HT-29 (cell line): ENCODE measurements at regions not wholly inside any gene's neighbourhood (a gene's known extent, or its start where the extent isn't known, plus 50 kb on each side); places are given as distances from the start of the nearest gene placed in this dataset.
A peak's percentile ranks its signal among the peaks of the same experiment; 100 is the strongest.
"Not testable (repeated sequence)": the region's sequence is repeated elsewhere in the genome, so short reads cannot be mapped to it uniquely, and the experiment has no call there.

Experiments
- DNase-seq: peaks from one replicate; pipeline ENCODE4 v3.0.0-alpha.2; 2015; ENCODE audit warnings: low spot score

DNA sequence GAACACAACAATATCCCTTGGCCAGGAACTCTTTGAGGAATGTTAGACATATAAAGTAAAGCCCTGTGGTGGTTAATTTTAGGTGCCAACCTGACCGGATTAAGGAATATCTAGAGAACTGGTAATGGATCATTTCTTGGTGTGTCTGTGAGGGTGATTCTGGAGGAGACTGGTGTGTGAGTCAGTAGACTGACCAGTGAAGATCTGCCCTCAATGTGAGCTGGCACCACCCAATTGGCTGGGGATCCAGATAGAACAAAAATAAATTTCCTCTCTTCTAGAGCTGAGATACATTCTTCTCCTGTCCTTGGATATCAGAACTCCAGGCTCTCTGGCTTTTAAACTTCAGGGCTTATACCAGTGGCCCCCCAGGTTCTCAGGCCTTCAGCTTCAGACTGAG, 56.2 kb upstream of the TNPO1 start:
- no peak for DNase-seq

DNA sequence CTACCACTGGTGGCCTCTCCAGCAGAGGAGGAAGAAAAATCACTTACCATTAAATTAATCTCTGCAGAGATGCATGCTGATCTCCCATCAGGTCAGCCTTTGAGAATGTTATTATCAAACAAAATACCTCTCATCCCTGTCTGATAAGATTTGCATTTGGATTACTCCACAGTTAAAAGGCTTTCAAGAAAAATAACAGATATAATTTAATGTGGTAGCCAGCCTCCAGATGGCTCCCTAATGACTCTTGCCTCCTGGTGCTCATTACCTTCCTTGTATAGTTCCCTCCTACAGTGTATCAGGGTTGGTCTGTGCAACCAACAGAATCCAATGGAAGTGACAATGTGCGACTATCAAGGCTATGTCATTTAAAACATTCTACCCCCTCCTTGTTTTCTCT, 63.6 kb upstream of the TNPO1 start:
- DNase-seq: peak; percentile 9

DNA sequence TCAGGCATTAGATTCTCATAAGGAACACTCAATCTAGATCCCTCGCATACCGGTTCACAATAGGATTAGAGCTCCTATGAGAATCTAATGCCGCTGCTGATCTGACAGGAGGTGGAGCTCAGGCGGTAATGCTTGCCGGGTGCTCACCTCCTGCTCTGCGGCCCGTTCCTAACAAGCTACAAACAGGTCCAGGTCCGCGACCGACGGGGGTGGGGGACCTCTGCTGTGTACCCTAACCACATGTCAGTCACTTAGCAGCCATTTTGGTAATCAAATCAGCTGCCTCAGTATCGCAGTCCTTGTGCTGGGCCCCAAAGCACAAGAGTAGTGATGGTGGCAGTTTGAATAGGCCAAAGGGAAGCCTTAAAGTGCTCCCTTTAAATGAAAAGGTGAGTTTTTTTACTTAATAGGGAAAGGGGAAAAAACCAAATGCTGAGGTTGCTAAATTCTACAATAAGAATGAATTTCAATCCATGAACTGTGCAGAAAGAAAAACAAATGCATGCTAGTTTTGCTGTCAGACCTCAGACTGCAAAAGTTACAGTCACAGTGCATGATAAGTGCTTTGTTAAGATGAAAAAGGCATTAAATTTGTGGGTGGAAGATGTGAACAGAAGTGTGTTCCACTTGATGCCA, 67.0 kb upstream of the TNPO1 start:
- no peak for DNase-seq

DNA sequence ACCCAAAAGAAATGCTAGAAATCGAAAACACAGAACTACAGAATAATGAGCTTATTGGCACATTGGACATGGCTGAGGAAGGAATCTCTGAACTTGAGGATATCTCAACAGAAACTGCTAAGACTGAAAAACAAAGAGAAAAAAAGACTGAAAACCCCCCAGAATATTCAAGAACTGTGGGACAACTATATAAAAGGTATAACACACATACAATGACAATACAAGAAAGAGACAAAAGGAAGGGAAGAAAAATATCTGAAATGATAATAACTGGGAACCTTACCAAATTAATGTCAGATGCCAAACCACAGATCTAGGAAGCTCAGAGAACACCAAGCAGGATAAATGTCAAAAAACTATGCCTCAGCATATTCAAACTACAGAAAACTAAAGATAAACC, 68.6 kb upstream of the TNPO1 start:
- DNase-seq: no peak

DNA sequence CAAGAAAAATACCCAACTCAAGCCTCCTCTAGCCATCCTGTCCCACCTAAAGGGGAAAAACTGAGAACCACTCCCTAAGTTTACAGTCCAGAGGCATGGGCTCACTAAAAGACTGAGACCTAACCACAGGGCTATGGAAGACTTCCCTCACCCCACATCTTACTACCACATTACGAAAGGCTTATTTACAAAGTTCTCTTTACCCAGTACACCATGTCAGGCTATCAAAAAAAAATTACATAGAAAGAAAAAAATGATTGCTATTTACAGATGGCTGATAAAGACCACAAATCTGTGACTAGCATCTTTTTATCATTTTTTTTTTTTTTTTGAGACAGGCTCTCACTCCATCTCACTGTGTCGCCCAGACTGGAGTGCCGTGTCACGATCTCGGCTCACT, 69.7 kb upstream of the TNPO1 start:
- no peak for DNase-seq

DNA sequence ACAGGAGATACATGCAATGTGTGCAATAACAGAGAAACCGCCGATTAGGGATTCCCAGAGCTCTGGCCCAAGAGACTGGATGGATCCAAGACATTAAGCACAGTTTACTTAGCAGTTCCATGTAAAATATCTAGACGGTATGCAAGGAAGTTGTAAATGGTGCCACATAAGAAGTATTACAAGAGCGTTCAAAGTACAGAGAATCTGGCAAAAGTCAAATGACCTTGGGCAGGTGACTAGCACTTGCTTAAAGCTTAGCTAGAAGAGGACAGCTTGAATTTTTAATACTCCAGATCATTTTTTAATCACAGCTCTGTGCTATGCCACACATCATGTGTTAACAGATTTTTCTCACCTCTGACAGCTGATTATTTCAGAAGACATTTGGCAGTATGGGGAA, 72.3 kb upstream of the TNPO1 start:
- no peak for DNase-seq

DNA sequence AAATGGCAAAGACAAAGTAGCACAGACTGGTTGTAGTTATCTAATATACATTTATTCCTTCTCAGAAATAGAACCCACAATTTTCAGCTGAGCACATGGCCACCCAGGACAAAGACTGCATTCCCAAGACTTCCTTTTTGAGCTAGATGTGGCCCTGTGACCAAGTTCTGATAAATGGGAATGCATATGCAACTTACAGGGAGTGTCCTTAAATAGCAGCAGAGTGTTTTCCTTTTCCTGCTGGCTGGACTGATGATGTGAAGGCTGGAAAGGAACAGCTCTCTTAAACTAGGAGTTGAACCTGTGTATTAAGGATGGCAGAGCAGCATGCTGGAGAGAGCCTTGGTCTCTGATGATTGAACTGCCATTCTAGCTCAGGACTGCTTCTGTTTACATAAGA, 74.7 kb upstream of the TNPO1 start:
- DNase-seq: no peak

DNA sequence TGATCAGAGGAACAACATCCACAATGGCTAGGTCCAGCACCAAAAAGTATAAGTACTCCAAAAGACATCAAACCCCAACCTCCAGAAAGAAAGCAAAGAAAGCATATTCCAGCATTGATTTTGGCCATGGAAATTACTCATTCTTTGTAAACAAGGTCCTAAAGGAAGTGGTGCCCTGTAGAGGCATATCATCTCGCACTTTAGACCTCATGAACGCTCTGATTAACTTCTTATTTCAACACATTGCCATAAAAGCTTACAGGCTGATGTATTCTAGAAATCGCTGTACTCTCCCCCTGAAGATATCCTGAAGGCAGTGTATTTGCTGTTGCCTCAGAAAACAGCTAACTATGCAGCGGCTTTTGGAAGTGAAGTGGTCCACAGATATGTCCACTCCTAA, 82.7 kb upstream of the TNPO1 start:
- no peak for DNase-seq

DNA sequence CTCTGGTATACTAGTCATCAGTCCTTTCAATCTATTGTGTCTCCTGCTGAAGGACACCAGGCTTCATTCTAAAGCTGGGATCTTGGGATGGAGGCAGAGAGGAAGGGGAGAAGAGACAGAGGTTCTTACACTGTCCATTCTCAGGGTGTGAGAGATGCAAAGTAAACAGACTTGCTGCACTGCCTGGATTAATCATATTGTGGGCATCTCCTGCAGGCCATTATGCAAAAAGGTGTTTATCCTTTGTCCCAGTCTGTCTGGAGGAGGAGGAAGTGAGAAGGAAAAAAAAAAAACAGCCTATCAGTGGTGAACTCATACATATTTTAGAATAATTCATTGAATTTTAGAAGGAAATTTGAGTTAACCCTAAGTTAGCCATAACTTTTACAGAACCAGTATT, 92.9 kb upstream of the TNPO1 start:
- DNase-seq: peak; percentile 17

DNA sequence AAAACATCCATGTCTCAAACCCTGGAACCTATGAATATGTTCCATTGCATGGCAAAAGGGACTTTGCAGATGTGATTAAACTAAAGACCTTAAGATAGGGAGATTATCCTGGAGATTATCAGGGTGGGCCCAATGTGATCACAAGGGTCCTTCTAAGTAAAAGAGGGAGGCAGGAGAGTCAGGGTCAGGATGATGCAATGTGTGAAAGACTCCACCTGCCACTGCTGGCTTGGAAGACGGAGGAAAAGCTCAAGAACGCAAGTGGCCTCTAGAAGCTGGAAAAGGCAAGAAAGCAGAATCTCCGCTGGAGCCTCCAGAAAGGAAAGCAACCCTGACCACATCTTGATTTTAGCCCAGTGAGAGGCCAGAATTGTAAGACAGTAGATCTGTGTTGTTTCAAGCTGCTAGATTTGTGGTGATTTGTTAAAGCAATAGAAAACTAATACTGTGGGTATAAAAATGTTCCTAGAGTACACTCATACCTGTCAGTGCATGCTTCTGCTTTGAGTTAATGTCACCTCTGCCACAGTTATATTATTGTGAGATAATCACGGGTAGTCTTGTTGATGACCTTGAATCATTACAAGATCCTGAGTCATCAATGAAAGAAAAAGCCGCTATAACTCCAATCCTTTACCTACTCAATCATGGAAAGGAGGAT, 93.5 kb upstream of the TNPO1 start:
- no peak for DNase-seq

DNA sequence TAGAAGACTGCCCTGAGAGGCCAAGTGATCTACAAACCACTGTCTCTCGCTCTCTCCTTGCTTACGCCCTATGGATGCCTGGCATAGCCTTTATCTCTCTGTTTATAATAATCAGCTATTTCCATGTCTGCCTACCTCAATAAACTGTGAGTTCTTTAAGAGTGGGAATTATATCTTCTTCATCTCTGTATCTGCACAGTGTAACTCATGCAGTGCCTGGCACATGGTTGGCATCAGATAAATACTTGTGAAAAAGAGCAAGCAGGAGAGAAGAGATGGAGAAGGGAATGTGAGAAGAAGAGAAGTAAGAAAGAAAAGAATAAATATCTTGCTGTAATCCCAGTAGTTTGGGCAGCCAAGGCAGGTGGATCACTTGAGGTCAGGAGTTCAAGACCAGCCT, 94.6 kb upstream of the TNPO1 start:
- no peak for DNase-seq

DNA sequence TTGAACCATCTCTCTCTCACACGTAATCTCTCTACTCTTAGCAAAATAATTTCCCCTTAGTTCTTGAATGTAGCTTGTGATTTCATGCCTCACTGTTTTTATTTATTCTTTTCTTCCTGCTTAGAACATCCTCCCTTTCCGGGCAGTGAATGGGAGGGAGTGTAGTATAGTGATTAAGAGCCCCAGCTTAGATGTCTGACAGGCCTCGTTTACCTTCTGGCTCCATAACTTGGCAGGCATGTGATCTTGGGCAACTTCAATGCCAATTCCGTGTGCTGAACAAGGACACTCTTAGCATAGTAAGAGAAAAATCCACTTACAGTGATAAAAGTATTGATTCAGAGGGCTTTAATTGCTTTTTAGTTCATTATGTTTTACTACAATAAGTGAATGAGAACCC, 96.3 kb upstream of the TNPO1 start:
- no peak for DNase-seq

DNA sequence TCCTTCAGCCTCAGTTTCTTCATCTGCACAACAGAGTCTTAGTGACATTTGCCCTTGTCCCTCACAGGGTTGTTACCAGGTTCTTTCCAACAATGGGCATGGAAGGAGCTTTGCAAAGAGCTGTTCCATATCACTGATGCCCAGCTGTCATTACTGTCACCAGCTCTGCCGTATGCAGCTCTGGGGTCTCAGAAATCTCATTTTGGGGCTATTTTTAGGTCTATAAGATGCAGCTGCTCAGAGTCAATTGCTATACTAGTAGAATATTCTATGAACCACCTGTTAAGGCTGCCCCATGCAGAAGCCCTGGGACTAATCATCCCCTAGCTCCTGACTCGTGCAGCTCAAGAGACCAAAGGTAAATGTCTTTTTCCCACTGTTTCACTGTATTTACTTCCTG, 105.1 kb upstream of the TNPO1 start:
- DNase-seq: no peak

DNA sequence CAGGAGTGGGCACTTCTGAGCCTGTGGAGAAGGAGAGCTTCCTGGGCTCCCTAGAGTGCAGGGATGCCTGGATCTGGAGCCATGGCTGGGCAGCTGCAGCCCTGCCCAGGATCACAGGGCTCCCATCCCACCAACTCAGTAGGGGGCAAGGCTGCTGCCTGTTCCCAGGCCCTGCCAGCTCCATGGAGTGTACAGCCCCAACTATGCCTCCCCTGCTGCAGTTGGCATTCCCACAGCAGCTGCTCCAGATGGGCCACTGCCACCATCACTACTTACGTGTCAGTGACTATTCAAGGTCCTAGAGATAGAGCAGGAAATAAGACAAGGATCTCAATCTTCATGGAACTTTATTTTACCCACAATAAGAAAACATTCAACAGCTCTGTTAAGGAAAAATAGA, 107.1 kb upstream of the TNPO1 start:
- DNase-seq: no peak

DNA sequence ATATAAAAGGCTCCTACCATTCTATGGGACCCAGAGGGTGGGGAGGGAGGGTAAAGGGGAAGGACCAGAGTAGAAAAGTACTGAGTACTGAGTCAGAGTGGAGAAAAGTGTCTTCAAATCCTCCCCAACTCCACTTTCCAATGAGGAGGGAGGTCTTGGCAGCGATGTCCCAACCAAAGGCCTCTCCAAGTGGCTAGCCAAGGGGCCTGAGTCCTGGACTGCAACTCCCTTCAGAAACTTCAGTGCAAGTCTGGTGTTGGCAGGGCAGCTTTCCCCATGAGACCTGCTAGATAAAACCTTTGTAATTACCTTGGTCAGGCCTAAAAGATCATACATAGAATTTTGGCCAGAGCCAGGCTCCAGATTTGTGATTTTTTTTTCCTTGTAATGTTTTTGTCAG, 111.3 kb upstream of the TNPO1 start:
- no peak for DNase-seq

DNA sequence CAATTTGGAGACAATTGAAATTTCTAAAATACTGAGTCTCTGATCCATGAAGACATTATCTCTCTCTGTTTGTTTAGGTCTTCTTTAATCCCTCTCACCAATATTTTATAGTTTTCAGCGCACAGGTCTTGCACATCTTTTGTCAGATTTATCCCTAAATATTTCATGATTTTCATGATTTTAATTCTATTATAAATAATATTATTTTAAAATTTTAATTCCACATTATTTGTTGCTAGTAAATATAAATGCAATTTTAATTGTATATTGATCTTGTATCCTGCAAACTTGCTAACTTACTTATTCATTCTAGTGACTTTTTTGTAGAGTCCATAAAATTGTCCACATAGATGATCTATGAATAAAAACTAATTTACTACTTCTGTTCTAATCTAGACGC, 112.6 kb upstream of the TNPO1 start:
- no peak for DNase-seq

DNA sequence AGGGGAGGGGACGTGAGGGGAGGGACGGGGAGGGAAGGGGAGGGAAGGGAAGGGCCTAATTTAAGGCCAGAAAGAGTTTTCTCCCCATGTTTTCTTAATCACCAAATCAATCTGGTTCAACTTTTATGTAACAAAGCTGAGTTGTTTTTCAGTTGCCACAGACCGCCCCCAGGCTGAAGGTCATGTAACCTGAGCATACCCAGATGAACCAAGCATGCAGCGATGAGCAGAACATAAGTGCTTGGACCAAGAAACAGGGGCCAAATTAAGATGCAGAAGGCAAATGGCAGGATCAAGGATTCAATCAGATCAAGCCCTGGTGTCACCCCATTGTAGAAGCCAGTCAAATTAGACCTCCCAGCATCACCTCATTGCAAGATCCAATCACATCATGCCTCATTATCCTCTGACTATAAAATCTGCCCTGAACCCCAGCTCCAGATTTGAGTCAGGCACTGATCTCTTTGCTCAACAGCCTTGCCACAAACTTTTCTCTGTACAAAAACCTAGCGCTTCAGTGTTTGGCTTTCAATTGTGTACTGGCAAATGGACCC, 113.5 kb upstream of the TNPO1 start:
- DNase-seq: no peak

DNA sequence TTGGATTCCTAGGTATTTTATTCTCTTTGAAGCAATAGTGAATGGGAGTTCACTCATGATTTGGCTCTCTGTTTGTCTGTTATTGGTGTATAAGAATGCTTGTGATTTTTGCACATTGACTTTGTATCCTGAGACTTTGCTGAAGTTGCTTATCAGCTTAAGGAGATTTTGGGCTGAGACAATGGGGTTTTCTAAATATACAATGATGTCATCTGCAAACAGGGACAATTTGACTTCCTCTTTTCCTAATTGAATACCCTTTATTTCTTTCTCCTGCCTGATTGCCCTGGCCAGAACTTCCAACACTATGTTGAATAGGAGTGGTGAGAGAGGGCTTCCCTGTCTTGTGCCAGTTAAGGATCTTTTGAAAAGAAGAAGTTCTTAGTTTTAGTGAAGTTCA, 114.4 kb upstream of the TNPO1 start:
- not testable (repeated sequence) for DNase-seq

DNA sequence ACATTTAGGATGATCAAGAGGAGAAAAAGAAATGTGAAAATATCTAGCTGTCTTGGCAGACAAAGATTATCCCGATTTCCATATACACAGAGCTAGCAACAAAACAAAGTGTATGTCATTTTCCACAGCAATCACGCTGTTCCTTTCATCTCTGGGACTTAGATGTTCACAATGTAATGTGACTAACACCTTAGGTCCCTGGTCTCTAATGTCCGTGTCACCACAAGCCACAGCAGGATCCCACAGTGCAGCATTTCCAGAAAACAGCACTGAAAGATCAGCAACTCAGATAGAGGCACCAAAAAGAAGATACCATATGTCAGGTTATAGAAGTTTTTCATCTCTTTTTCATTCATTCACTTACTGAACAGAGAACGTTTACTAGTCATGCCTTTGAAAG, 118.0 kb upstream of the TNPO1 start:
- no peak for DNase-seq

DNA sequence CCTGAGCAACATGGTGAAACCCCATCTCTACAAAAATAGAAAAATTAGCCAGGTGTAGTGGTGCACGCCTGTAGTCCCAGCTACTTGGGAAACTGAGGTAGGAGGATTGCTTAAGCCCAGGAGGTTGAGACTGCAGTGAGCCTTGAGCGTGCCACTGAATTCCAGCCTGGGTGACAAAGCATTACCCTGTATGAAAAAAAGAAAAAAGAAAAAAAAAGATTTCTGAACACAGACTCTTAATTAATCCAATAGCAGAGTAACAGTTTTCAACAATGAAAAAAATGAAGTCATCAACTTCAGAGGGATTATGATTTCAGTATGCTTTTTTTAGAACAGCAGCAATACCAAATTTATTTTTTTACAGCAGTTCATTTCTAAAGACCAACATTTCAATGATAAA, 118.8 kb upstream of the TNPO1 start:
- no peak for DNase-seq

DNA sequence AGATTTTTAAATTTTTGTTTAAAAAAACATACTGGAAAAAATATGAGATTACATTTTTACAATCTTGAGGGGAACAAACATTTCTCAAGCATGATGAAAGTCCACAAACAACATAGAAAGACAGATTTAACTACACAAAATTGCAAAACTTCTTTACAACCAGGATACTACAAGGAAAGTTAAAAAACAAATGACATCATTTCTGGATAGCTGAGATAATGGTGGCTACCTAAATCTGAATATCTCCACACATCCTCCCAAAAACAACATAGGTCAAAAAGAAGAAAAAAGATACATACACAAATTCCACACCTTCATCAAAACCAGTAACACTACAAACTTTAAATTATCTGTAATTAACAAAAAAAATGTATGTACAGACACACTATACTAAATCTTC, 120.8 kb upstream of the TNPO1 start:
- no peak for DNase-seq

DNA sequence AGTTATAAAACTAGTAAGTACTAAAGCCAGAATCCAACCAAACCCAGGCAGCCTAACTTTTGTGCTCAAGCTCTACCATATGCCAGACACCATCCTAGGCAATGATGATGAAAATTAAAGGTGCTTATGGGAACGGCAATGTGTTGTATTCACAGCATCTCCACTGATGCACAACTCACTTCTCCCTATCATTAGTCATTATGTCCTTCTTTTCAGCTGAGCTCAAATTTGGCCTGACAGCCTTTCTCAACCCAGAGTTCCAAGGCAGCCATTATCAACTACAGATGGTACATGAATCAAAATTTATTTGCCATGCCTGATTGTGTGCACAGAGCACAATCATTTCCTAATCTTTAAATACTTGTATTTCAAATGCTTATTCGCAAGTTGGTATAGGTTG, 121.6 kb upstream of the TNPO1 start:
- no peak for DNase-seq

DNA sequence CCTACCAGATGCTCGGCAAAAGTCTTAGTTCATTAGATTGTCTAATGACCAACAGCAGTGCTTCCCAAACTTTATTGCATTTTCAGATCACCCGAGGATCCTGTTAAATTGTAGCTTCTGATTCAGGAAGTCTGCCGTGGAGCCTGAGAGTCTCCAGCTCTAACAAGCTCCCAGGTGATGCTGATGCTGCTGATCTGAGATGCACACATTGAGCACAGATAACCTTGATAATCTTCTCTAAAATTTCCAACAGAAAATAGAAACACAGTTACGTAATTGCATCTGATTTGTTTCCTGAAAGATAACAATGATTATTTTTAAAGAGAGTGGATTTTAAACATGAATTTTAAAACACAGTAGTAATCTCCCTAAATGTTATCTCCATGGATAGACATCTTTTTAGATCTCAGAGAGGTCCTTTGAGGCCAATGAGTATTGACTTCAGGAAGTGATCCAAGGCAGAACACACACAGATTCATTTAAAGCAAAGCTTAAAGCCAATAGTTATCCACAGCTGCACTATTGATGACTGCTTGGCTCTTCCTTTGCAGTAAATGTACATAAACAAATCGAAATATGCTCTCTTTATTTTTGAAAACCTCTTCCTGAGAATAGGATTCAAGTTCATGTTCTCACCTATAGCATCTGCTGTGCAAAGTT, 122.8 kb upstream of the TNPO1 start:
- DNase-seq: no peak
